Suprapubic skin (tissue), 4 donors: ENCODE measurements at regions not wholly inside any gene's neighbourhood (a gene's known extent, or its start where the extent isn't known, plus 50 kb on each side); places are given as distances from the start of the nearest gene placed in this dataset.

Experiments used
- CTCF ChIP-seq, 2 donors: fragments of 200-600 bp in 1 of 2; fragments of 450-650 bp in 1 of 2; sonication (generic) in 1 of 2; IDR thresholded peaks; one replicate each; pipeline ENCODE4 v1.5.1; 2016 to 2019; ENCODE audit warnings: antibody characterized with exemption in 2 of 2, mild to moderate bottlenecking in 1 of 2, moderate library complexity in 1 of 2
- POLR2A ChIP-seq, 2 donors: fragments of 450-650 bp; IDR thresholded peaks; one replicate each; pipeline ENCODE4 v1.6.1; 2017; ENCODE audit warnings: antibody characterized with exemption in 2 of 2, mild to moderate bottlenecking in 2 of 2, moderate library complexity in 2 of 2
- POLR2AphosphoS5 ChIP-seq, 3 donors: sonication (generic); formaldehyde crosslinking; IDR thresholded peaks; one replicate each; pipeline ENCODE4 v1.6.1; 2017; ENCODE audit warnings: antibody characterized with exemption in 3 of 3

DNA sequence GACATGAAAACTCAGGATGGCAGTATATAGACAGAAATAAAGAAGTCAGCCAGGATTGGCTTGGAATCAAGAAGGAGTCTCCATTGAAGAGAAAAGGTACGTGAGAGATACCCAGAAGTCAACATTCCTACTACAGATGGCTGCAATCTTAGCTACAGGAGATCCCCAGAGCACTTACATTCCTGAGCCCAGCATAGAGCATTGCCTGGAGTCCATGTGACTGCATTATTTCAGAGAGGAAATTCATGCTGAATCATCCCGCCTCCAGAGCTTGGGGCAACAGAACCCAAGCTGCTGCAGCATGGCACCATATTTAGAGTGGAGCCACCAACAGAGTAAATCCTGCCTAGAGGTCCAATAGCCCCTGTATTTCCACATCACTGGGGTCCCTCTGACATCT, 125.0 kb upstream of the GRIK2 start:
- TF ChIP-seq CTCF (IDR thresholded peaks at IDR 0.05) (no peak), POLR2A (IDR thresholded peaks at IDR 0.05) (no peak), POLR2AphosphoS5 (IDR thresholded peaks at IDR 0.05) (no peak)
